Panc1 (cell line): ENCODE measurements at regions not wholly inside any gene's neighbourhood (a gene's known extent, or its start where the extent isn't known, plus 50 kb on each side); places are given as distances from the start of the nearest gene placed in this dataset.

Source experiments
- ATAC-seq: fragments of 200-7000 bp; cut with Tn5 transposase; 2 replicates; pipeline ENCODE4 v1.9.1; 2020; ENCODE audit warnings: mild to moderate bottlenecking, moderate library complexity
- BruUV-seq: library from RNA; stranded (reverse); fragments of 400-500 nt; replicated peaks from 2 replicates; lab custom pipeline; 2021; lab: Mats Ljungman, UMichigan
- CTCF ChIA-PET: fragments of 300-600 bp; sonication (Branson Sonifier 250); formaldehyde crosslinking; loops from one replicate; lab custom pipeline; 2022; ENCODE audit warnings: antibody characterized with exemption; lab: Charles Lee
- POLR2A ChIA-PET: fragments of 300-600 bp; sonication (Branson Sonifier 250); formaldehyde crosslinking; loops from one replicate; lab custom pipeline; 2022; ENCODE audit warnings: antibody characterized with exemption; lab: Charles Lee
- DNase-seq: peaks from one replicate; pipeline ENCODE4 v3.0.0-alpha.2; 2010; ENCODE audit warnings: low read depth, low spot score
- H3K27ac ChIP-seq: 2 replicates; pipeline ENCODE4 v1.5.1; 2011; ENCODE audit warnings: mild to moderate bottlenecking, low read length, inconsistent platforms
- H3K27me3 ChIP-seq: fragments of 200-500 bp; sonication (Bioruptor generic); 2 replicates; pipeline ENCODE4 v1.6.0; 2014; ENCODE audit warnings: low read length, inconsistent platforms; ENCODE audit not compliant: control insufficient read depth, insufficient read depth
- H3K36me3 ChIP-seq: fragments of 200-500 bp; sonication (Bioruptor generic); 2 replicates; pipeline ENCODE4 v1.5.1; 2014; ENCODE audit warnings: inconsistent platforms, mild to moderate bottlenecking, low read length, moderate library complexity; ENCODE audit not compliant: control insufficient read depth, insufficient read depth
- H3K4me1 ChIP-seq: 2 replicates; pipeline ENCODE4 v1.5.1; 2011; ENCODE audit warnings: inconsistent platforms, mild to moderate bottlenecking, low read length, moderate library complexity; ENCODE audit not compliant: control insufficient read depth, insufficient read depth
- H3K4me3 ChIP-seq, 2 experiments: 2 replicates each; pipeline ENCODE4 v1.5.1; 2011 to 2012; ENCODE audit warnings: low read depth in 2 of 2, low read length in 2 of 2, mild to moderate bottlenecking in 2 of 2, inconsistent platforms in 1 of 2, moderate library complexity in 1 of 2
- H3K9me3 ChIP-seq: fragments of 200-500 bp; sonication (Bioruptor generic); 2 replicates; pipeline ENCODE4 v1.5.1; 2014; ENCODE audit warnings: low read depth, mild to moderate bottlenecking, inconsistent platforms, low read length, moderate library complexity; ENCODE audit not compliant: control insufficient read depth, insufficient read depth
- CTCF ChIP-seq: fragments of 450-650 bp; IDR thresholded peaks from 2 replicates; pipeline ENCODE4 v1.5.1; 2017; ENCODE audit warnings: mild to moderate bottlenecking
- POLR2AphosphoS5 ChIP-seq: IDR thresholded peaks from 2 replicates; pipeline ENCODE4 v1.6.1; 2012; ENCODE audit warnings: mild to moderate bottlenecking, low read depth, low read length, moderate library complexity
- SIN3A ChIP-seq: IDR thresholded peaks from 2 replicates; pipeline ENCODE4 v1.6.1; 2012; ENCODE audit warnings: low read depth, mild to moderate bottlenecking, low read length, moderate library complexity, borderline replicate concordance; ENCODE audit not compliant: insufficient read depth
- TCF7L2 ChIP-seq: IDR thresholded peaks from 2 replicates; pipeline ENCODE4 v1.6.1; 2011; ENCODE audit warnings: mild to moderate bottlenecking, low read depth, low read length, inconsistent platforms
- in situ Hi-C: cut with HindIII; loops from 2 replicates; pipeline ENCODE4 v1.10.0; 2016; ENCODE audit warnings: low sequenced_read_pairs, low pct_unique_long_range_greater_than_20kb
- intact Hi-C: fragments of 100-400 bp; cut with micrococcal nuclease; formaldehyde crosslinking; loops from one replicate; pipeline ENCODE4 v1.10.0; 2022; ENCODE audit not compliant: unreplicated experiment
- TF ChIP-seq, protein P1 (sequence below), 2 experiments: IDR thresholded peaks; 2 replicates each; pipeline ENCODE4 v1.6.1; 2011 to 2012; ENCODE audit warnings: low read depth in 2 of 2, control low read depth in 1 of 2, low read length in 1 of 2, mild to moderate bottlenecking in 1 of 2, moderate library complexity in 1 of 2; ENCODE audit not compliant: insufficient read depth in 1 of 2

GRCh38 chr5:8254674-8255073 lies 385.7 kb downstream of the MTRR start:
- in situ Hi-C loops: no loop called here
- BruUV-seq: no TSS peak
- H3K27me3 ChIP-seq: no peaks in the 10 kb centered on the region
- no peaks in the 10 kb centered on the region for H3K36me3 ChIP-seq
- ChIA-PET CTCF (no interaction called here), POLR2A (no interaction called here)
- H3K27ac ChIP-seq: no peak overlapping the region
- no peak for ATAC-seq
- H3K9me3 ChIP-seq: no peaks in the 10 kb centered on the region
- intact Hi-C loops: no loop called here
- no peak for DNase-seq
- TF ChIP-seq, protein P1, sequence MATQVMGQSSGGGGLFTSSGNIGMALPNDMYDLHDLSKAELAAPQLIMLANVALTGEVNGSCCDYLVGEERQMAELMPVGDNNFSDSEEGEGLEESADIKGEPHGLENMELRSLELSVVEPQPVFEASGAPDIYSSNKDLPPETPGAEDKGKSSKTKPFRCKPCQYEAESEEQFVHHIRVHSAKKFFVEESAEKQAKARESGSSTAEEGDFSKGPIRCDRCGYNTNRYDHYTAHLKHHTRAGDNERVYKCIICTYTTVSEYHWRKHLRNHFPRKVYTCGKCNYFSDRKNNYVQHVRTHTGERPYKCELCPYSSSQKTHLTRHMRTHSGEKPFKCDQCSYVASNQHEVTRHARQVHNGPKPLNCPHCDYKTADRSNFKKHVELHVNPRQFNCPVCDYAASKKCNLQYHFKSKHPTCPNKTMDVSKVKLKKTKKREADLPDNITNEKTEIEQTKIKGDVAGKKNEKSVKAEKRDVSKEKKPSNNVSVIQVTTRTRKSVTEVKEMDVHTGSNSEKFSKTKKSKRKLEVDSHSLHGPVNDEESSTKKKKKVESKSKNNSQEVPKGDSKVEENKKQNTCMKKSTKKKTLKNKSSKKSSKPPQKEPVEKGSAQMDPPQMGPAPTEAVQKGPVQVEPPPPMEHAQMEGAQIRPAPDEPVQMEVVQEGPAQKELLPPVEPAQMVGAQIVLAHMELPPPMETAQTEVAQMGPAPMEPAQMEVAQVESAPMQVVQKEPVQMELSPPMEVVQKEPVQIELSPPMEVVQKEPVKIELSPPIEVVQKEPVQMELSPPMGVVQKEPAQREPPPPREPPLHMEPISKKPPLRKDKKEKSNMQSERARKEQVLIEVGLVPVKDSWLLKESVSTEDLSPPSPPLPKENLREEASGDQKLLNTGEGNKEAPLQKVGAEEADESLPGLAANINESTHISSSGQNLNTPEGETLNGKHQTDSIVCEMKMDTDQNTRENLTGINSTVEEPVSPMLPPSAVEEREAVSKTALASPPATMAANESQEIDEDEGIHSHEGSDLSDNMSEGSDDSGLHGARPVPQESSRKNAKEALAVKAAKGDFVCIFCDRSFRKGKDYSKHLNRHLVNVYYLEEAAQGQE (IDR thresholded peaks at IDR 0.05; ENCODE audit: insufficient read depth in 1 of 2, low read depth in 2 of 2, low read length in 1 of 2): no peak
- no peak for TF ChIP-seq POLR2AphosphoS5
- TF ChIP-seq CTCF: no peak
- TF ChIP-seq TCF7L2: no peak
- TF ChIP-seq SIN3A: no peak
- no peak overlapping the region for H3K4me3 ChIP-seq
- H3K4me1 ChIP-seq: no peaks in the 10 kb centered on the region

- no peaks in the 10 kb centered on the region for H3K9me3 ChIP-seq
- no peak overlapping the region for H3K27ac ChIP-seq
- no peak for ATAC-seq
- BruUV-seq: no TSS peak
- intact Hi-C loops: no loop called here
- no peaks in the 10 kb centered on the region for H3K36me3 ChIP-seq
- in situ Hi-C loops: no loop called here
- no peaks in the 10 kb centered on the region for H3K4me1 ChIP-seq
- TF ChIP-seq, protein P1 (IDR thresholded peaks at IDR 0.05; ENCODE audit: insufficient read depth in 1 of 2, low read depth in 2 of 2, low read length in 1 of 2): no peak
- H3K27me3 ChIP-seq: no peaks in the 10 kb centered on the region
- ChIA-PET POLR2A (no interaction called here), CTCF (no interaction called here)
- no peak for DNase-seq
- no peak overlapping the region for H3K4me3 ChIP-seq
Measured at GRCh38 chr5:8258801-8259200, 389.9 kb downstream of the MTRR start.
